ENCODE measurements at regions not wholly inside any gene's neighbourhood (a gene's known extent, or its start where the extent isn't known, plus 50 kb on each side); places are given as distances from the start of the nearest gene placed in this dataset.

DNA sequence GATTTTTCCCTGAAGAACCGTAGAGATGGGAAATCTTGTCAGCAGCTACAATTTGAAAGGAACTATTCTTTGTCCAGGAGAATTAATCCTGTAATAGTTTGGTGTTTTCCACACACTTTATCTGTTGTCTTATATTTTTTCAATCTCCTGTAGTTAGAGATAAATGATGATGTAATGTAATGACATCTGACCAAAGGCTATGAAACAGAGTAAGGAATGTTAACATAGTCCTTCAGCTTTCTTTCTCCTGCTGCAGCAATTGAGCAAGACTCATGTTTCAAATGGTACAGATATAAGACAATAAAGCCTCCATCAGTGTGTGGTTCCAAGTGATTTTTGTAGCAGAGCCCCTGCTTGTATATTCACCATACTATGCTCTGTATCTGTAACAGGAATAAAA, 1028.4 kb downstream of the SI start:
- TF ChIP-seq TEAD4 (IDR thresholded peaks at IDR 0.05) (no peak), RAD21 (IDR thresholded peaks at IDR 0.05; ENCODE audit: low read depth) (no peak), FOXM1 (IDR thresholded peaks at IDR 0.05; ENCODE audit: borderline replicate concordance, low read depth) (no peak), TAF1 (IDR thresholded peaks at IDR 0.05; ENCODE audit: low read depth) (no peak), YY1 (IDR thresholded peaks at IDR 0.05; ENCODE audit: low read depth) (no peak), NFIC (IDR thresholded peaks at IDR 0.05) (no peak), EGR1 (IDR thresholded peaks at IDR 0.05) (no peak), REST (IDR thresholded peaks at IDR 0.05; ENCODE audit: low read depth) (no peak), TCF12 (IDR thresholded peaks at IDR 0.05; ENCODE audit: low read depth) (no peak), CREB1 (IDR thresholded peaks at IDR 0.05; ENCODE audit: low read depth) (no peak), ZBTB7A (IDR thresholded peaks at IDR 0.05; ENCODE audit: low read depth) (no peak), USF1 (IDR thresholded peaks at IDR 0.05) (no peak), EP300 (IDR thresholded peaks at IDR 0.05; ENCODE audit: borderline replicate concordance) (no peak)
- TF ChIP-seq, protein P1, sequence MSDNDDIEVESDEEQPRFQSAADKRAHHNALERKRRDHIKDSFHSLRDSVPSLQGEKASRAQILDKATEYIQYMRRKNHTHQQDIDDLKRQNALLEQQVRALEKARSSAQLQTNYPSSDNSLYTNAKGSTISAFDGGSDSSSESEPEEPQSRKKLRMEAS (IDR thresholded peaks at IDR 0.05) = no peak

DNA sequence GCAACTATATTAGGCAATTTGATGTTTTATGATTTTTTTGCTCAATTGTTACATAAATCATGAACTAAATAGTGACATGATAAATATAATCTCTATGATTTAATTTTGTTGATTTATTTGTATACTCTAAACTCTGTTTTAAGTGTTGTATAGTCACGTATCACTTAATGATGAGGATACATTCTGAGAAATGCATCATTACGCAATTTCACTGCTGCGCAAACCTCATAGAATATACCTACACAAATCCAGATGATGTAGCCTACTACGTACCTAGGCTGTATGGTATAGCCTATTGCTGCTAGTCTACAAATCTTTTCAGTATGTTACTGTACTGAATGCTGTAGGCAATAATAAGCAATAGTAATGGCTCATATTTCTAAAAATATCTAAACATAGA, 1029.8 kb downstream of the SI start:
- TF ChIP-seq TEAD4 (IDR thresholded peaks at IDR 0.05) (no peak), CEBPB (IDR thresholded peaks at IDR 0.05) (peak; percentile 39; the same call in 1 of the 2 replicates)

GRCh38 chr3:164040991-164041390, 1037.3 kb downstream of the SI start:
- TF ChIP-seq REST (IDR thresholded peaks at IDR 0.05; ENCODE audit: low read depth) (no peak), ZBTB7A (IDR thresholded peaks at IDR 0.05; ENCODE audit: low read depth) (no peak)

DNA sequence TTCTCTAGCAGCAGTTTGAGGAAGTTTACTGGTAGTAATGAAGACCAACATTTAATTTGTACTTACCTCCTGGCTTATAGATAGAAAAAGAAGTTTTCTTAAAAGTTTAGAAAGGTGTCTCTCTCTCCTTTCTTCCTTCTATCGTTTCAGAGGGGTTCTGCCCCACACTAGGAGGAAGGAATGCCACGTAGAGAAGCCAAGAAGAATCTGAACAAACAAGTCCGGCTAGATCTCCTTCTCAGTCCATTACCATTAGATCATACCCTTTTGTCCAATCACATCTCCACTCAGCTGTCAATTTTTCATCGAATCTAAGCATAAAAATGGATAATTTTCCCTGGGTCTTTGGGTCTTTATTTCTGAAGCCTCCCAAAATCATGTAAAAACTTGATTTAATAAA, 1048.1 kb downstream of the SI start:
- peak; percentile 52; the same call in 1 of the 2 replicates for TF ChIP-seq TEAD4 (IDR thresholded peaks at IDR 0.05)
- TF ChIP-seq NFIC (IDR thresholded peaks at IDR 0.05) = no peak
- no peak for TF ChIP-seq USF1 (IDR thresholded peaks at IDR 0.05)

DNA sequence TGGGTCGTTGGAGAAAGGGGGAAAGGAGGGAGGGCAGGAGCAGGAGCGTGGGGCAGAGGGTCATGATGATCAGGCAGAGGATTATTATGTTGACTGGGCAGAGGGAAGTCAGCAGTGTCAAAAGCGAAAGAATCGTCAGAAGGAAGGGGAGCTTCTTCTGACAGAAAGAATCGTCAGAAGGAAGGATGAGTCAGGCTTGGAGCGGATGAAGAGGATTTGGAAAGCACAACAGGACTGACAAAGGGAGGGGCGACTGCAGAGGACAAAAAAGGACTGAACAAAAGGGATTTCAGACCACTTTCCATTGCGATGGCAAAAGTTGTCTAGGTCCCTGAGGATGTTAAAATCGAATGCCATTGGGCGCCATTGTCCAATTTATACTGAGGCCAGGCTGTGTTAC, 1053.5 kb downstream of the SI start:
- no peak for TF ChIP-seq EP300 (IDR thresholded peaks at IDR 0.05; ENCODE audit: borderline replicate concordance)
- TF ChIP-seq CEBPB (IDR thresholded peaks at IDR 0.05) = no peak
- no peak for TF ChIP-seq FOXM1 (IDR thresholded peaks at IDR 0.05; ENCODE audit: borderline replicate concordance, low read depth)
- TF ChIP-seq YY1 (IDR thresholded peaks at IDR 0.05; ENCODE audit: low read depth) = no peak
- no peak for TF ChIP-seq EGR1 (IDR thresholded peaks at IDR 0.05)
- no peak for TF ChIP-seq USF1 (IDR thresholded peaks at IDR 0.05)
- TF ChIP-seq TAF1 (IDR thresholded peaks at IDR 0.05; ENCODE audit: low read depth) = no peak
- TF ChIP-seq TCF12 (IDR thresholded peaks at IDR 0.05; ENCODE audit: low read depth) = no peak
- TF ChIP-seq CREB1 (IDR thresholded peaks at IDR 0.05; ENCODE audit: low read depth) = no peak
- TF ChIP-seq REST (IDR thresholded peaks at IDR 0.05; ENCODE audit: low read depth) = no peak
- TF ChIP-seq NFIC (IDR thresholded peaks at IDR 0.05) = no peak
- TF ChIP-seq RAD21 (IDR thresholded peaks at IDR 0.05; ENCODE audit: low read depth) = no peak
- no peak for TF ChIP-seq ZBTB7A (IDR thresholded peaks at IDR 0.05; ENCODE audit: low read depth)
- TF ChIP-seq TEAD4 (IDR thresholded peaks at IDR 0.05) = no peak
